WTC11 (cell line): ENCODE measurements at regions not wholly inside any gene's neighbourhood (a gene's known extent, or its start where the extent isn't known, plus 50 kb on each side); places are given as distances from the start of the nearest gene placed in this dataset.

Source experiments
- ATAC-seq: fragments of 200-7000 bp; cut with Tn5 transposase; 2 replicates; pipeline ENCODE4 v1.10.0; 2021; ENCODE audit warnings: mild to moderate bottlenecking, moderate library complexity
- CTCF ChIA-PET: fragments of 300-600 bp; sonication (Branson Sonifier 250); formaldehyde crosslinking; loops from one replicate; lab custom pipeline; 2021; ENCODE audit warnings: antibody characterized with exemption; lab: Charles Lee
- POLR2A ChIA-PET: fragments of 350-600 bp; sonication (Branson Sonifier 250); formaldehyde crosslinking; loops from one replicate; lab custom pipeline; 2021; ENCODE audit warnings: antibody characterized with exemption; lab: Charles Lee
- DNase-seq: peaks from one replicate; pipeline ENCODE4 v3.0.0; 2021; ENCODE audit warnings: low spot score
- H3K27ac Mint-ChIP-seq: 2 replicates; pipeline ENCODE4 v1.8.0; 2021; ENCODE audit warnings: mixed read lengths
- H3K27me3 Mint-ChIP-seq: 2 replicates; pipeline ENCODE4 v1.8.0; 2021; ENCODE audit warnings: low read depth, mild to moderate bottlenecking, moderate library complexity, mixed read lengths
- H3K36me3 Mint-ChIP-seq: 2 replicates; pipeline ENCODE4 v1.8.0; 2021; ENCODE audit warnings: mixed read lengths
- H3K4me1 Mint-ChIP-seq: 2 replicates; pipeline ENCODE4 v1.8.0; 2022; ENCODE audit warnings: mixed read lengths
- H3K4me3 Mint-ChIP-seq: 2 replicates; pipeline ENCODE4 v1.8.0; 2021; ENCODE audit warnings: mild to moderate bottlenecking, moderate library complexity, mixed read lengths
- H3K9me3 Mint-ChIP-seq: 2 replicates; pipeline ENCODE4 v1.8.0; 2021; ENCODE audit warnings: mixed read lengths
- CBFB ChIP-seq: sonication (generic); formaldehyde crosslinking; IDR thresholded peaks from 2 replicates; pipeline ENCODE4 v1.8.1; 2022; ENCODE audit warnings: mild to moderate bottlenecking, low read depth, missing genetic modification reagents
- FOXP1 ChIP-seq: sonication (generic); formaldehyde crosslinking; IDR thresholded peaks from 2 replicates; pipeline ENCODE4 v1.8.0; 2022; ENCODE audit warnings: missing genetic modification reagents, mild to moderate bottlenecking, moderate library complexity, borderline replicate concordance
- KAT7 ChIP-seq: sonication (generic); formaldehyde crosslinking; IDR thresholded peaks from 2 replicates; pipeline ENCODE4 v1.8.1; 2023; ENCODE audit warnings: missing genetic modification reagents, mild to moderate bottlenecking, borderline replicate concordance
- NR3C1 ChIP-seq: sonication (generic); formaldehyde crosslinking; conservative IDR thresholded peaks from 2 replicates; pipeline ENCODE4 v1.8.1; 2023; ENCODE audit warnings: low read depth, mild to moderate bottlenecking, missing genetic modification reagents
- SOX15 ChIP-seq: fragments of 250-450 bp; sonication (Bioruptor Pico); IDR thresholded peaks from 2 replicates; pipeline ENCODE4 v1.9.0; 2021; ENCODE audit warnings: mild to moderate bottlenecking
- TEAD4 ChIP-seq: sonication (generic); formaldehyde crosslinking; IDR thresholded peaks from 2 replicates; pipeline ENCODE4 v1.8.0; 2022; ENCODE audit warnings: mild to moderate bottlenecking, missing genetic modification reagents
- ZNF219 ChIP-seq: sonication (generic); formaldehyde crosslinking; IDR thresholded peaks from 2 replicates; pipeline ENCODE4 v1.8.0; 2023; ENCODE audit warnings: missing genetic modification reagents, mild to moderate bottlenecking, borderline replicate concordance
- ZNF232 ChIP-seq: sonication (generic); formaldehyde crosslinking; IDR thresholded peaks from 2 replicates; pipeline ENCODE4 v1.8.0; 2022; ENCODE audit warnings: mild to moderate bottlenecking, missing genetic modification reagents
- ZNF396 ChIP-seq: fragments of 250-450 bp; sonication (Bioruptor Pico); IDR thresholded peaks from 2 replicates; pipeline ENCODE4 v1.8.0; 2021; ENCODE audit warnings: mild to moderate bottlenecking, moderate library complexity, borderline replicate concordance
- TF ChIP-seq, protein P1 (sequence below): sonication (generic); formaldehyde crosslinking; IDR thresholded peaks from 2 replicates; pipeline ENCODE4 v1.8.0; 2023; ENCODE audit warnings: missing genetic modification reagents
- TF ChIP-seq, protein P2 (sequence below): fragments of 250-450 bp; sonication (Bioruptor Pico); conservative IDR thresholded peaks from 2 replicates; pipeline ENCODE4 v1.9.0; 2021; ENCODE audit warnings: mild to moderate bottlenecking
- TF ChIP-seq, protein P3 (sequence below): sonication (generic); formaldehyde crosslinking; IDR thresholded peaks from 2 replicates; pipeline ENCODE4 v1.8.1; 2023; ENCODE audit warnings: mild to moderate bottlenecking, missing genetic modification reagents
- TF ChIP-seq, protein P4 (sequence below): sonication (generic); formaldehyde crosslinking; IDR thresholded peaks from 2 replicates; pipeline ENCODE4 v1.8.0; 2022; ENCODE audit warnings: missing genetic modification reagents
- TF ChIP-seq, protein P5 (sequence below): sonication (generic); formaldehyde crosslinking; IDR thresholded peaks from 2 replicates; pipeline ENCODE4 v1.8.1; 2022; ENCODE audit warnings: low read depth, missing genetic modification reagents, borderline replicate concordance
- TF ChIP-seq, protein P6 (sequence below): sonication (generic); formaldehyde crosslinking; IDR thresholded peaks from 2 replicates; pipeline ENCODE4 v1.8.0; 2022; ENCODE audit warnings: mild to moderate bottlenecking, missing genetic modification reagents
- TF ChIP-seq, protein P7 (sequence below): sonication (generic); formaldehyde crosslinking; IDR thresholded peaks from 2 replicates; pipeline ENCODE4 v1.8.1; 2023; ENCODE audit warnings: mild to moderate bottlenecking, missing genetic modification reagents, borderline replicate concordance

DNA sequence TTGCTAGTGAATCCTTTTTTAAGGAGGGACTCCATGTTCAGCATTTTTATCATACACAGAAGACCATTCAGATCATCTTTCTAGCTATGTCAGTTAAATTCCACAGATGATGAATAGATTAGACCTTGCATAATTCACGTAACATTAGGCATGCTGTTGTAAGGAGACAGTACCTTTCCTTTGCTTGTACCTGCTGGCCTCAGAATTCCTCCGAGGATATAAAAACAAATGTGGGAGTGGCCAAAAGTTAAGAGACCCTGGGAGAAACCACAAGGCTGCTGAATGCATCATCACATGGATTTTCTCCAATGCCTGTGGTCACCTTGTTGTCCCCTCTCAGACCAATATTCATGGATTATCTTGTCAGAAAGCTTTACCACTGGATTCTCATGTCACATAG is 201.4 kb downstream of the MAGEB17 start:
- Mint-ChIP-seq H3K4me1 (peaks cover 4% of the 10 kb centered on the region), H3K4me3 (no peak overlapping the region), H3K36me3 (peaks cover 6% of the 10 kb centered on the region), H3K27ac (no peak overlapping the region)
- CTCF ChIA-PET: no interaction called here
- no peak for TF ChIP-seq SOX15 (CRISPR knock-in tag)
- no peak for TF ChIP-seq KAT7
- TF ChIP-seq CBFB (CRISPR knock-in tag): no peak
- no peak for TF ChIP-seq ZNF232 (CRISPR knock-in tag)
- TF ChIP-seq, protein P1, sequence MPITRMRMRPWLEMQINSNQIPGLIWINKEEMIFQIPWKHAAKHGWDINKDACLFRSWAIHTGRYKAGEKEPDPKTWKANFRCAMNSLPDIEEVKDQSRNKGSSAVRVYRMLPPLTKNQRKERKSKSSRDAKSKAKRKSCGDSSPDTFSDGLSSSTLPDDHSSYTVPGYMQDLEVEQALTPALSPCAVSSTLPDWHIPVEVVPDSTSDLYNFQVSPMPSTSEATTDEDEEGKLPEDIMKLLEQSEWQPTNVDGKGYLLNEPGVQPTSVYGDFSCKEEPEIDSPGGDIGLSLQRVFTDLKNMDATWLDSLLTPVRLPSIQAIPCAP: no peak
- TF ChIP-seq, protein P2, sequence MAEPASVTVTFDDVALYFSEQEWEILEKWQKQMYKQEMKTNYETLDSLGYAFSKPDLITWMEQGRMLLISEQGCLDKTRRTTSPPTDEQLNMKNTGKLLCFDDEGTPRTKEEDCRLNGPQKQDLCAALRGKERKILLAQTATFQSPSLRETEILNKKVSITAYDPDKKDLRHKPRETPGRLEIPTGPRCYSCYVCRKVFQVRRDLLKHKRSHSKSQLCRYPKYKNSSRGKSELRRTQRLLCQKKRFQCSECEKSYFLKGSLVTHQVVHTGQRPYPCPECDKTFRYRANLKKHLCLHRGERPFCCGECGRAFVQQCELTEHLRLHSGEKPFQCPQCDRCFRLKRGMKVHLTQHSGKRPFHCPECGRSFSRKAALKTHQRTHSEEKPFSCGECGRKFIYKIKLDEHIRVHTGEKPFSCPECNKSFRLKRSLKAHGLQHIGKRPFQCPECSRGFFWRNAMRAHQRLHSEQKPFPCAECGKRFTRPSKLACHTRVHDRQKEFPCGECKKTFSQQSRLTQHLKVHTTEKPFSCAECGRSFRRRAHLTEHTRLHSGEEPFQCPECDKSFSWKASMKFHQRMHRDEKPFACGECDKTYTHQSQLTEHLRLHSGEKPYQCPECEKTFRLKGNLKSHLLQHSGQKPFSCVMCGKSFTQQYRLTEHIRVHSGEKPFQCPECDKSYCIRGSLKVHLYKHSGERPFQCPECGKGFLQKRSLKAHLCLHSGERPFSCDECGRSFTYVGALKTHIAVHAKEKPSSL (CRISPR knock-in tag): no peak
- TF ChIP-seq, protein P3, sequence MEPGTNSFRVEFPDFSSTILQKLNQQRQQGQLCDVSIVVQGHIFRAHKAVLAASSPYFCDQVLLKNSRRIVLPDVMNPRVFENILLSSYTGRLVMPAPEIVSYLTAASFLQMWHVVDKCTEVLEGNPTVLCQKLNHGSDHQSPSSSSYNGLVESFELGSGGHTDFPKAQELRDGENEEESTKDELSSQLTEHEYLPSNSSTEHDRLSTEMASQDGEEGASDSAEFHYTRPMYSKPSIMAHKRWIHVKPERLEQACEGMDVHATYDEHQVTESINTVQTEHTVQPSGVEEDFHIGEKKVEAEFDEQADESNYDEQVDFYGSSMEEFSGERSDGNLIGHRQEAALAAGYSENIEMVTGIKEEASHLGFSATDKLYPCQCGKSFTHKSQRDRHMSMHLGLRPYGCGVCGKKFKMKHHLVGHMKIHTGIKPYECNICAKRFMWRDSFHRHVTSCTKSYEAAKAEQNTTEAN (CRISPR knock-in tag): no peak
- TF ChIP-seq FOXP1 (CRISPR knock-in tag): no peak
- TF ChIP-seq, protein P4, sequence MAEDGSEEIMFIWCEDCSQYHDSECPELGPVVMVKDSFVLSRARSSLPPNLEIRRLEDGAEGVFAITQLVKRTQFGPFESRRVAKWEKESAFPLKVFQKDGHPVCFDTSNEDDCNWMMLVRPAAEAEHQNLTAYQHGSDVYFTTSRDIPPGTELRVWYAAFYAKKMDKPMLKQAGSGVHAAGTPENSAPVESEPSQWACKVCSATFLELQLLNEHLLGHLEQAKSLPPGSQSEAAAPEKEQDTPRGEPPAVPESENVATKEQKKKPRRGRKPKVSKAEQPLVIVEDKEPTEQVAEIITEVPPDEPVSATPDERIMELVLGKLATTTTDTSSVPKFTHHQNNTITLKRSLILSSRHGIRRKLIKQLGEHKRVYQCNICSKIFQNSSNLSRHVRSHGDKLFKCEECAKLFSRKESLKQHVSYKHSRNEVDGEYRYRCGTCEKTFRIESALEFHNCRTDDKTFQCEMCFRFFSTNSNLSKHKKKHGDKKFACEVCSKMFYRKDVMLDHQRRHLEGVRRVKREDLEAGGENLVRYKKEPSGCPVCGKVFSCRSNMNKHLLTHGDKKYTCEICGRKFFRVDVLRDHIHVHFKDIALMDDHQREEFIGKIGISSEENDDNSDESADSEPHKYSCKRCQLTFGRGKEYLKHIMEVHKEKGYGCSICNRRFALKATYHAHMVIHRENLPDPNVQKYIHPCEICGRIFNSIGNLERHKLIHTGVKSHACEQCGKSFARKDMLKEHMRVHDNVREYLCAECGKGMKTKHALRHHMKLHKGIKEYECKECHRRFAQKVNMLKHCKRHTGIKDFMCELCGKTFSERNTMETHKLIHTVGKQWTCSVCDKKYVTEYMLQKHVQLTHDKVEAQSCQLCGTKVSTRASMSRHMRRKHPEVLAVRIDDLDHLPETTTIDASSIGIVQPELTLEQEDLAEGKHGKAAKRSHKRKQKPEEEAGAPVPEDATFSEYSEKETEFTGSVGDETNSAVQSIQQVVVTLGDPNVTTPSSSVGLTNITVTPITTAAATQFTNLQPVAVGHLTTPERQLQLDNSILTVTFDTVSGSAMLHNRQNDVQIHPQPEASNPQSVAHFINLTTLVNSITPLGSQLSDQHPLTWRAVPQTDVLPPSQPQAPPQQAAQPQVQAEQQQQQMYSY (CRISPR knock-in tag): no peak
- TF ChIP-seq NR3C1 (CRISPR knock-in tag): no peak
- TF ChIP-seq, protein P5, sequence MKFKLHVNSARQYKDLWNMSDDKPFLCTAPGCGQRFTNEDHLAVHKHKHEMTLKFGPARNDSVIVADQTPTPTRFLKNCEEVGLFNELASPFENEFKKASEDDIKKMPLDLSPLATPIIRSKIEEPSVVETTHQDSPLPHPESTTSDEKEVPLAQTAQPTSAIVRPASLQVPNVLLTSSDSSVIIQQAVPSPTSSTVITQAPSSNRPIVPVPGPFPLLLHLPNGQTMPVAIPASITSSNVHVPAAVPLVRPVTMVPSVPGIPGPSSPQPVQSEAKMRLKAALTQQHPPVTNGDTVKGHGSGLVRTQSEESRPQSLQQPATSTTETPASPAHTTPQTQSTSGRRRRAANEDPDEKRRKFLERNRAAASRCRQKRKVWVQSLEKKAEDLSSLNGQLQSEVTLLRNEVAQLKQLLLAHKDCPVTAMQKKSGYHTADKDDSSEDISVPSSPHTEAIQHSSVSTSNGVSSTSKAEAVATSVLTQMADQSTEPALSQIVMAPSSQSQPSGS (CRISPR knock-in tag): no peak
- TF ChIP-seq, protein P6, sequence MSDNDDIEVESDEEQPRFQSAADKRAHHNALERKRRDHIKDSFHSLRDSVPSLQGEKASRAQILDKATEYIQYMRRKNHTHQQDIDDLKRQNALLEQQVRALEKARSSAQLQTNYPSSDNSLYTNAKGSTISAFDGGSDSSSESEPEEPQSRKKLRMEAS (CRISPR knock-in tag): no peak
- TF ChIP-seq ZNF219 (CRISPR knock-in tag): no peak
- TF ChIP-seq, all 79 proteins: peak for 0
- ATAC-seq: no peak
- peaks cover 12% of the 10 kb centered on the region; the same call in 1 of the 2 replicates for H3K9me3 Mint-ChIP-seq
- H3K27me3 Mint-ChIP-seq: no peaks in the 10 kb centered on the region; the same call in 1 of the 2 replicates
- POLR2A ChIA-PET: no interaction called here
- no peak for DNase-seq

DNA sequence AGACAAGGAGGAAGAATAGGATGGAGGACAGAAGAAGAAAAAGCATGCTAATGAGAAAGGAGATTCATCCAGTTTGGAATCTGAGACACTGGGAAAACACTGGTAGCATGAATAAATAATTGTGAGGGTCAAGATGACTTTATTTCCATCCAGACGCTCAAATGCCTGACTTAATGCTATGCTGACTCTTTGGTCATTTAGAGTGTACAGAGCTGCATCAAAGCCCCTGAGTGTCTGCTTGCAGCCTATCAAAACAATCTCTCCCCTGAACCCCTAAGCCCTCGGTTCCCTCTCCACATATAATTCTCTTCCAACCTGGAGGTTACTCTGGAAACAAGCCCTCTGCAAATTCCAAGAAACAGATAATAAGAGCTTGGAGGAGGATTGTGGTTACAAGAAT is 208.8 kb downstream of the MAGEB17 start:
- CTCF ChIA-PET: no interaction called here

More for the DNA sequence above, 208.8 kb downstream of the MAGEB17 start:
- H3K4me3 Mint-ChIP-seq: no peak overlapping the region
- DNase-seq: no peak
- peaks cover 32% of the 10 kb centered on the region for H3K36me3 Mint-ChIP-seq
- peak overlapping the region; percentile 86 for H3K27ac Mint-ChIP-seq
- H3K4me1 Mint-ChIP-seq: peaks cover 14% of the 10 kb centered on the region
- H3K27me3 Mint-ChIP-seq: no peaks in the 10 kb centered on the region; the same call in 1 of the 2 replicates
- no peak for ATAC-seq
- H3K9me3 Mint-ChIP-seq: peaks cover 37% of the 10 kb centered on the region
- POLR2A ChIA-PET: no interaction called here
- TF ChIP-seq, protein P2 (CRISPR knock-in tag): no peak
- no peak for TF ChIP-seq TEAD4 (CRISPR knock-in tag)
- TF ChIP-seq, protein P7, sequence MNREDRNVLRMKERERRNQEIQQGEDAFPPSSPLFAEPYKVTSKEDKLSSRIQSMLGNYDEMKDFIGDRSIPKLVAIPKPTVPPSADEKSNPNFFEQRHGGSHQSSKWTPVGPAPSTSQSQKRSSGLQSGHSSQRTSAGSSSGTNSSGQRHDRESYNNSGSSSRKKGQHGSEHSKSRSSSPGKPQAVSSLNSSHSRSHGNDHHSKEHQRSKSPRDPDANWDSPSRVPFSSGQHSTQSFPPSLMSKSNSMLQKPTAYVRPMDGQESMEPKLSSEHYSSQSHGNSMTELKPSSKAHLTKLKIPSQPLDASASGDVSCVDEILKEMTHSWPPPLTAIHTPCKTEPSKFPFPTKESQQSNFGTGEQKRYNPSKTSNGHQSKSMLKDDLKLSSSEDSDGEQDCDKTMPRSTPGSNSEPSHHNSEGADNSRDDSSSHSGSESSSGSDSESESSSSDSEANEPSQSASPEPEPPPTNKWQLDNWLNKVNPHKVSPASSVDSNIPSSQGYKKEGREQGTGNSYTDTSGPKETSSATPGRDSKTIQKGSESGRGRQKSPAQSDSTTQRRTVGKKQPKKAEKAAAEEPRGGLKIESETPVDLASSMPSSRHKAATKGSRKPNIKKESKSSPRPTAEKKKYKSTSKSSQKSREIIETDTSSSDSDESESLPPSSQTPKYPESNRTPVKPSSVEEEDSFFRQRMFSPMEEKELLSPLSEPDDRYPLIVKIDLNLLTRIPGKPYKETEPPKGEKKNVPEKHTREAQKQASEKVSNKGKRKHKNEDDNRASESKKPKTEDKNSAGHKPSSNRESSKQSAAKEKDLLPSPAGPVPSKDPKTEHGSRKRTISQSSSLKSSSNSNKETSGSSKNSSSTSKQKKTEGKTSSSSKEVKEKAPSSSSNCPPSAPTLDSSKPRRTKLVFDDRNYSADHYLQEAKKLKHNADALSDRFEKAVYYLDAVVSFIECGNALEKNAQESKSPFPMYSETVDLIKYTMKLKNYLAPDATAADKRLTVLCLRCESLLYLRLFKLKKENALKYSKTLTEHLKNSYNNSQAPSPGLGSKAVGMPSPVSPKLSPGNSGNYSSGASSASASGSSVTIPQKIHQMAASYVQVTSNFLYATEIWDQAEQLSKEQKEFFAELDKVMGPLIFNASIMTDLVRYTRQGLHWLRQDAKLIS (CRISPR knock-in tag): no peak
- no peak for TF ChIP-seq ZNF396
